Smooth muscle cell (in vitro differentiated cells): ENCODE measurements at regions not wholly inside any gene's neighbourhood (a gene's known extent, or its start where the extent isn't known, plus 50 kb on each side); places are given as distances from the start of the nearest gene placed in this dataset.

ENCODE experiments used
- DNase-seq: peaks from one replicate; lab custom pipeline; 2025; ENCODE audit not compliant: unreplicated experiment; lab: John Stamatoyannopoulos, UW
- H2AFZ ChIP-seq: fragments of 200-600 bp; sonication (generic); 2 replicates; pipeline ENCODE4 v1.6.0; 2016; ENCODE audit warnings: antibody characterized with exemption, low read depth, mild to moderate bottlenecking
- H3F3A ChIP-seq: fragments of 200-600 bp; sonication (generic); 2 replicates; pipeline ENCODE4 v1.6.0; 2017; ENCODE audit warnings: antibody characterized with exemption, low read depth
- H3K27ac ChIP-seq: fragments of 200-600 bp; sonication (generic); 2 replicates; pipeline ENCODE4 v1.5.1; 2016; ENCODE audit warnings: low read depth, mild to moderate bottlenecking
- H3K27me3 ChIP-seq: fragments of 200-600 bp; sonication (generic); 2 replicates; pipeline ENCODE4 v1.6.1; 2016; ENCODE audit warnings: low read depth, mild to moderate bottlenecking
- H3K36me3 ChIP-seq: fragments of 200-600 bp; sonication (generic); 2 replicates; pipeline ENCODE4 v1.5.1; 2016; ENCODE audit warnings: low read depth
- H3K4me1 ChIP-seq: fragments of 200-600 bp; sonication (generic); 2 replicates; pipeline ENCODE4 v1.5.1; 2016; ENCODE audit warnings: low read depth
- H3K4me2 ChIP-seq: fragments of 200-600 bp; sonication (generic); 2 replicates; pipeline ENCODE4 v1.6.0; 2016; ENCODE audit warnings: mild to moderate bottlenecking
- H3K4me3 ChIP-seq: fragments of 200-600 bp; sonication (generic); 2 replicates; pipeline ENCODE4 v1.5.1; 2016; ENCODE audit warnings: mild to moderate bottlenecking
- H3K79me2 ChIP-seq: fragments of 200-600 bp; sonication (generic); 2 replicates; pipeline ENCODE4 v1.6.0; 2016; ENCODE audit warnings: low read depth, mild to moderate bottlenecking
- H3K9ac ChIP-seq: fragments of 200-600 bp; sonication (generic); 2 replicates; pipeline ENCODE4 v1.6.0; 2016; ENCODE audit warnings: low read depth
- H3K9me3 ChIP-seq: fragments of 200-600 bp; sonication (generic); replicated peaks from 2 replicates; pipeline ENCODE4 v1.5.1; 2016; ENCODE audit warnings: low read depth
- H4K20me1 ChIP-seq: fragments of 200-600 bp; sonication (generic); 2 replicates; pipeline ENCODE4 v1.6.0; 2016; ENCODE audit warnings: low read depth
- WGBS: methylation state at CpG from one replicate; pipeline ENCODE4 v1.1.7; 2016; ENCODE audit warnings: low lambda C conversion rate; 5-methylcytosine and 5-hydroxymethylcytosine counted together
- TF ChIP-seq, protein P1 (sequence below): fragments of 200-600 bp; sonication (generic); IDR thresholded peaks from 2 replicates; pipeline ENCODE4 v1.5.1; 2017; ENCODE audit warnings: borderline replicate concordance, mild to moderate bottlenecking, antibody characterized with exemption; ENCODE audit not compliant: insufficient read depth, poor library complexity, severe bottlenecking

DNA sequence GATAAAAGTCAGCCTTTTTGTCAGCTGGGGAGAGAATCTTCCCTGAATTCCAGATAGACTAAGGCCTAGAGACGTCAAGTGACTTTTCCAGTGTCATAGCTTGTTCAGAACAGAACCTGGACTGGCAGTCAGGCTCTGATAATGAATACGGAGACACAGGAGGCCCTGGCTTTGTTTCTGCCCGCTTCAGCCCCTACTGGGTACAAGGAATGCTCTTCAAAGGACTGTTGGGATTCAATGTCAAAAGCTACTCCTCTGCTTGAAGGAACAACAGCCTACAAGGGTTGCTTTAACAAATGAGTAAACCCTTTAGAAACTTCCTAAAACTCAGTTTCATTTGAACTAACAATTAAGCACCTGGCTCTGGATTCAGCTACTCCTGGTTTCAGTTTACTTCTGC lies 412.3 kb downstream of the OXSM start:
- Histone ChIP-seq H3K9ac (no peak overlapping the region), H2AFZ (peak overlapping the region; percentile 37), H4K20me1 (no peaks in the 10 kb centered on the region), H3K4me1 (no peaks in the 10 kb centered on the region), H3K9me3 (no peaks in the 10 kb centered on the region), H3K27ac (no peak overlapping the region), H3K4me3 (no peak overlapping the region), H3K36me3 (no peaks in the 10 kb centered on the region), H3K27me3 (no peaks in the 10 kb centered on the region), H3K79me2 (no peaks in the 10 kb centered on the region), H3K4me2 (no peak overlapping the region), H3F3A (no peaks in the 10 kb centered on the region)
- DNase-seq, result no peak
- 79% methylated on average over 3 of the region's 3 CpGs for WGBS
- TF ChIP-seq, protein P1, sequence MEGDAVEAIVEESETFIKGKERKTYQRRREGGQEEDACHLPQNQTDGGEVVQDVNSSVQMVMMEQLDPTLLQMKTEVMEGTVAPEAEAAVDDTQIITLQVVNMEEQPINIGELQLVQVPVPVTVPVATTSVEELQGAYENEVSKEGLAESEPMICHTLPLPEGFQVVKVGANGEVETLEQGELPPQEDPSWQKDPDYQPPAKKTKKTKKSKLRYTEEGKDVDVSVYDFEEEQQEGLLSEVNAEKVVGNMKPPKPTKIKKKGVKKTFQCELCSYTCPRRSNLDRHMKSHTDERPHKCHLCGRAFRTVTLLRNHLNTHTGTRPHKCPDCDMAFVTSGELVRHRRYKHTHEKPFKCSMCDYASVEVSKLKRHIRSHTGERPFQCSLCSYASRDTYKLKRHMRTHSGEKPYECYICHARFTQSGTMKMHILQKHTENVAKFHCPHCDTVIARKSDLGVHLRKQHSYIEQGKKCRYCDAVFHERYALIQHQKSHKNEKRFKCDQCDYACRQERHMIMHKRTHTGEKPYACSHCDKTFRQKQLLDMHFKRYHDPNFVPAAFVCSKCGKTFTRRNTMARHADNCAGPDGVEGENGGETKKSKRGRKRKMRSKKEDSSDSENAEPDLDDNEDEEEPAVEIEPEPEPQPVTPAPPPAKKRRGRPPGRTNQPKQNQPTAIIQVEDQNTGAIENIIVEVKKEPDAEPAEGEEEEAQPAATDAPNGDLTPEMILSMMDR, result no peak

DNA sequence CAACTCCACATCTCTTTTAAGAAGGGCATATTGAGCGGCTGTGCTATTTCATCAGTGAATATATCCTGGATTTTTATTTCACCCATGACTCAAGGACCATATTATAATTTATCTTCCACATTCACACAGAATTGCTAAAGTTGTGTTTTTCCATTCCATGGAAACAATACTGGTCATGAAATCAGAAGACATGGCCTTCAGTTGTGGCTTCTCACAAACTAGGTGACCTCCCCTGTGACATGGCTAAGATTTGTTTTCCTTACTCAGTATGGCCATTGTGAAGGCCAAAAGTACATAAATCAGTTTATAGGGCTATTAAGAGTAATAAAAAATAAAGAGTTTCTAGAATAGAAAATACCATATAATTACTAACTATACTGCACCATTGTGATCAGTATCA lies 415.6 kb downstream of the OXSM start:
- WGBS, result 94% methylated on average over 1 of the region's 1 CpG
- H3K79me2 ChIP-seq, result no peaks in the 10 kb centered on the region
- no peaks in the 10 kb centered on the region for H3K4me1 ChIP-seq
- no peak overlapping the region for H3K9ac ChIP-seq
- TF ChIP-seq, protein P1, result no peak
- H4K20me1 ChIP-seq, result no peaks in the 10 kb centered on the region
- no peak for DNase-seq
- no peak overlapping the region for H3K4me2 ChIP-seq
- H3K4me3 ChIP-seq, result no peak overlapping the region
- no peaks in the 10 kb centered on the region for H3K9me3 ChIP-seq
- no peaks in the 10 kb centered on the region for H3K36me3 ChIP-seq
- no peak overlapping the region for H2AFZ ChIP-seq
- no peaks in the 10 kb centered on the region for H3K27me3 ChIP-seq
- no peaks in the 10 kb centered on the region for H3F3A ChIP-seq
- no peak overlapping the region for H3K27ac ChIP-seq

DNA sequence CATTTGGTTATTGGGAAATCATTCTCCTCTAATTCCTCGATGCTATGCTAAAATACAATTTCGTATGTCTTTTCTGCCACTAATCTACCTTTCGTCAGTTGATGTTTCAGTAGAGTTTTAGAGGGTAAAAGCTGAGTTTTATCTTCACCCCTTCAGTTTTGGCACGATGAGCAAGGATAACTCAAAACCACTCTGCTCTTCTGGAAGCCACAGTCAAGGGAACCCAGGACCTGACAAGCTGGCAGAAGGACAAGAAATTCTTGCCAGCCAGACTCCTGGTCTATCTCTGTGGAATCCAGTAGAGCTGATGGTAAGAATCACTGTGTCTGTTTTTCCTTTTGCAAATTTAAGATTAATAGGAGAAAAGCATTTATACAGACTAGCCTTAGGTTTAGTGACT lies 414.4 kb upstream of the LRRC3B start:
- Histone ChIP-seq H3K4me1 (no peaks in the 10 kb centered on the region), H3K27me3 (no peaks in the 10 kb centered on the region), H4K20me1 (no peaks in the 10 kb centered on the region), H3K4me3 (no peak overlapping the region), H3K9ac (no peak overlapping the region), H3K36me3 (no peaks in the 10 kb centered on the region), H3K4me2 (no peak overlapping the region), H3K79me2 (no peaks in the 10 kb centered on the region), H2AFZ (no peak overlapping the region), H3K9me3 (no peaks in the 10 kb centered on the region), H3F3A (no peaks in the 10 kb centered on the region), H3K27ac (no peak overlapping the region)
- no peak for DNase-seq
- WGBS, result 90% methylated on average over 4 of the region's 4 CpGs
- TF ChIP-seq, protein P1, result no peak

DNA sequence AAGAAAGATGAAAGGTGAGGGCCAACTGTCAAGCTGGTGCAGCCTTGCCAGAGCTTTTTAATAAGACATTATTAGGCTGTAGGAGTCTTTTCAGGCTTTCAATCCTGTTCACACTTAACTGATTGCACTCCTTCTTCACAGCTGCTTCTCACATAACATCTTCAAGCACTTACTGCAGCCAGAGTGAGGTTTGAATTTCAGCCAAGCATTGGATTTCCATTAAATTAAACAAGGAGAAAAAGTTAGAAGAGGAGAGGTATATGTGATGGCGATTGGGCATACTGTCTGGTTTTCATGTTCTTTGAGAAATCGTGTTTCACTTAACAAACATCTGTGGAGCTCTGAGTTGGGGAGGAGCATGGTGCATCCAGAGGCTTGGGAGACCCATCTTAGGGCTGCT lies 392.8 kb upstream of the LRRC3B start:
- H3K79me2 ChIP-seq, result no peaks in the 10 kb centered on the region
- H3K27me3 ChIP-seq, result no peaks in the 10 kb centered on the region
- TF ChIP-seq, protein P1, result no peak
- H3K4me2 ChIP-seq, result no peak overlapping the region
- no peak overlapping the region for H2AFZ ChIP-seq
- H3F3A ChIP-seq, result no peaks in the 10 kb centered on the region
- no peak for DNase-seq
- H3K27ac ChIP-seq, result no peak overlapping the region
- no peak overlapping the region for H3K4me3 ChIP-seq
- H3K9me3 ChIP-seq, result no peaks in the 10 kb centered on the region
- WGBS, result 82% methylated on average over 2 of the region's 2 CpGs
- no peaks in the 10 kb centered on the region for H3K36me3 ChIP-seq
- no peaks in the 10 kb centered on the region for H4K20me1 ChIP-seq
- no peaks in the 10 kb centered on the region for H3K4me1 ChIP-seq
- no peak overlapping the region for H3K9ac ChIP-seq
